NB4 (cell line): ENCODE measurements at regions not wholly inside any gene's neighbourhood (a gene's known extent, or its start where the extent isn't known, plus 50 kb on each side); places are given as distances from the start of the nearest gene placed in this dataset.

ENCODE experiments used
- MYC ChIP-seq: IDR thresholded peaks from 2 replicates; pipeline ENCODE4 v1.6.1; 2011; ENCODE audit warnings: low read depth, low read length
- POLR2A ChIP-seq: IDR thresholded peaks from 2 replicates; pipeline ENCODE4 v1.6.1; 2011; ENCODE audit warnings: mild to moderate bottlenecking; ENCODE audit not compliant: insufficient read length; ENCODE audit errors: extremely low read depth
- TF ChIP-seq, protein P1 (sequence below): IDR thresholded peaks from one replicate; pipeline ENCODE4 v1.5.1; 2012; ENCODE audit warnings: low read depth, low read length
- TF ChIP-seq, protein P2 (sequence below): IDR thresholded peaks from 2 replicates; pipeline ENCODE4 v1.6.1; 2011; ENCODE audit warnings: low read depth, low read length

DNA sequence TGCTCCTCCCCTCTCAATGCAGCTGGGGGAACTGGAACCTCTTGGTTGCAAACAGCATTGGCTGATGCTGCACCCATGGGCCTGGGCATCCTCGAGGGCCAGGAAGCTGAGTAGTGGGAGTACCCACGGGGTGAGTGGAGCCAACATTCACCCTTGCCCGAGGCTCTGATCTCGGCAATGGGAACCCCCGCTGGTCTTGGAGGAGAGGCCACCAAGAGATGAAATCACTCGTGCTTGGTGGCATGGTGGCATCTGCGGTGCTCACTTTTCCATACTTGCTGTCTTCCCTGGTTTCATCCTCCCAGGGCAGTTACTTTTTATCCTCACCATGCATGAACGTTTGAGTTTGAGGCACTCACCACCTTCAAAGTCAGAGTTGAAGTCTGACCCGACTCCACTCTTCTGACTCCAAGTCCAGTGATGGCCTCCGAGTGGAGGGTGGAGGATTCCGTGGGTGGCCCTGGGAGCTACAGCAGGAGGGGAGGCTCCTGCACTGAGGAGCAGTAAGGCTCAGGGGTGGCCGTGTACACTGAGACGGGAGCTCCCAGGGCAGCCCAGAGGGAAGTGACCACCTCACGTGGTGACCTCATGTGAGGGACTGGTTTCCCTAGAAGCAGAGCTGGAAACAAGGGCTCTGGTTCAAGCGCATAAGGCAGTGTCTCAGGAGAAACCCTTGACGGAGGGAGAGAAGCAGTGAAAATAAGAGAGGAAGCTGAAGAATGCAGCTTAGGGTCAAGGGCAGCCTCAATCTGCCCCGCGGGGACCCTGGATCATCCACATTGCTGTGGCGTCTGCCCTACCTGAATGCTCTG is 349.1 kb downstream of the TCERG1L start:
- no peak for TF ChIP-seq POLR2A
- TF ChIP-seq, protein P1, sequence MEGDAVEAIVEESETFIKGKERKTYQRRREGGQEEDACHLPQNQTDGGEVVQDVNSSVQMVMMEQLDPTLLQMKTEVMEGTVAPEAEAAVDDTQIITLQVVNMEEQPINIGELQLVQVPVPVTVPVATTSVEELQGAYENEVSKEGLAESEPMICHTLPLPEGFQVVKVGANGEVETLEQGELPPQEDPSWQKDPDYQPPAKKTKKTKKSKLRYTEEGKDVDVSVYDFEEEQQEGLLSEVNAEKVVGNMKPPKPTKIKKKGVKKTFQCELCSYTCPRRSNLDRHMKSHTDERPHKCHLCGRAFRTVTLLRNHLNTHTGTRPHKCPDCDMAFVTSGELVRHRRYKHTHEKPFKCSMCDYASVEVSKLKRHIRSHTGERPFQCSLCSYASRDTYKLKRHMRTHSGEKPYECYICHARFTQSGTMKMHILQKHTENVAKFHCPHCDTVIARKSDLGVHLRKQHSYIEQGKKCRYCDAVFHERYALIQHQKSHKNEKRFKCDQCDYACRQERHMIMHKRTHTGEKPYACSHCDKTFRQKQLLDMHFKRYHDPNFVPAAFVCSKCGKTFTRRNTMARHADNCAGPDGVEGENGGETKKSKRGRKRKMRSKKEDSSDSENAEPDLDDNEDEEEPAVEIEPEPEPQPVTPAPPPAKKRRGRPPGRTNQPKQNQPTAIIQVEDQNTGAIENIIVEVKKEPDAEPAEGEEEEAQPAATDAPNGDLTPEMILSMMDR, result no peak
- TF ChIP-seq, protein P2, sequence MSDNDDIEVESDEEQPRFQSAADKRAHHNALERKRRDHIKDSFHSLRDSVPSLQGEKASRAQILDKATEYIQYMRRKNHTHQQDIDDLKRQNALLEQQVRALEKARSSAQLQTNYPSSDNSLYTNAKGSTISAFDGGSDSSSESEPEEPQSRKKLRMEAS, result no peak
- TF ChIP-seq MYC, result no peak
